OCI-LY7 (cell line): ENCODE measurements at regions not wholly inside any gene's neighbourhood (a gene's known extent, or its start where the extent isn't known, plus 50 kb on each side); places are given as distances from the start of the nearest gene placed in this dataset.

Experiments
- CTCF ChIP-seq: fragments of 200-600 bp; sonication (generic); conservative IDR thresholded peaks from 2 replicates; pipeline ENCODE4 v1.5.1; 2014; ENCODE audit warnings: mild to moderate bottlenecking, antibody characterized with exemption, low read length, moderate library complexity, mixed read lengths
- EZH2phosphoT487 ChIP-seq: fragments of 200-600 bp; sonication (generic); IDR thresholded peaks from 2 replicates; pipeline ENCODE4 v1.6.1; 2018; ENCODE audit warnings: low read depth, borderline replicate concordance, mild to moderate bottlenecking, mixed run types, antibody characterized with exemption, low read length, moderate library complexity, mixed read lengths

GRCh38 chr2:75949385-75950030, 238.8 kb upstream of the GCFC2 start:
- TF ChIP-seq CTCF: no peak
- no peak for TF ChIP-seq EZH2phosphoT487
